ENCODE measurements at regions not wholly inside any gene's neighbourhood (a gene's known extent, or its start where the extent isn't known, plus 50 kb on each side); places are given as distances from the start of the nearest gene placed in this dataset.
"Not testable (repeated sequence)": the region's sequence is repeated elsewhere in the genome, so short reads cannot be mapped to it uniquely, and the experiment has no call there.

DNA sequence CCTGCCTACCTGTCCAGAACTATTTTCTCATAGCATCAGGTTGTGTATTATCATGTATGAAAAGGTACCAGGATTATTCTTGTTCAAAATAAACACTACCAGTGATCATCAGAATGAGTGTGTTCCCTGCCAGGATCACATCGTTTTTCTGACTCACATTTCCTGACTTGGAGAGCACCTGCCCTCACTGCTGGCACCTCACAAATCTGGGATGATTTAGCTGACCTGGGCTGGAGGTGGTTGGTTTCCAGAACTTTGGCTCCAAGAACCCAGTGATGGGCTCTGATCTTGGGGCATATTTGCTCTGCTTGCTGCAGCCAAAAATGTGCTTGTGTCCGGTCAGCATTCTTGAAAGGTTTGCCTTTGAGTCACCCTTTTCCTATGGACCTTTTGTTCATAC, 836.3 kb upstream of the ACVR2A start:
- Histone ChIP-seq H3K9ac (ENCODE audit: low read depth, low read length) (no peak overlapping the region), H3K4me1 (ENCODE audit: insufficient read depth, low read length) (no peaks in the 10 kb centered on the region), H3K9me3 (ENCODE audit: control insufficient read depth, insufficient read depth, low read length) (no peaks in the 10 kb centered on the region), H3K36me3 (ENCODE audit: insufficient read depth, low read length) (no peaks in the 10 kb centered on the region)

DNA sequence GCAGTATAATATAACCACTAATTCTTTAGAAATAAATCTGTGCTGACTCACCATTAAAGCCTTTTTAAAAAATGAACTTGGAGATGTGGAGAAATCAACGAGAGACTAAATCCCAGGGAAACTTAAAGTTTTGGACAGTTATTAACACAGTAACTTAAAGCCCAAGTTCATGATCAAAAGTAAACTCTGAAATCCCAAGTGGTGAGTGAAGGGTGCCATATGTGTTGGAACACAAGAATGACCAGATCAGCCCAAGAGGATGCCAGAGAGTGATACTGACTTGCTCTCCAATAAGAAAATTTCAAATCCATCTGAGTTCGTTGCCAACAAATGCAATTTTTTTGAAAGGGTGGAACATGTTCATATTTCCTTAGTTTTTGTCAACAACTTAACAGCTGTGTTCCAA, 838.1 kb upstream of the ACVR2A start:
- no peaks in the 10 kb centered on the region for H3K9me3 ChIP-seq (ENCODE audit: control insufficient read depth, insufficient read depth, low read length)
- H3K9ac ChIP-seq (ENCODE audit: low read depth, low read length) = no peak overlapping the region
- no peaks in the 10 kb centered on the region for H3K4me1 ChIP-seq (ENCODE audit: insufficient read depth, low read length)
- no peaks in the 10 kb centered on the region for H3K36me3 ChIP-seq (ENCODE audit: insufficient read depth, low read length)

DNA sequence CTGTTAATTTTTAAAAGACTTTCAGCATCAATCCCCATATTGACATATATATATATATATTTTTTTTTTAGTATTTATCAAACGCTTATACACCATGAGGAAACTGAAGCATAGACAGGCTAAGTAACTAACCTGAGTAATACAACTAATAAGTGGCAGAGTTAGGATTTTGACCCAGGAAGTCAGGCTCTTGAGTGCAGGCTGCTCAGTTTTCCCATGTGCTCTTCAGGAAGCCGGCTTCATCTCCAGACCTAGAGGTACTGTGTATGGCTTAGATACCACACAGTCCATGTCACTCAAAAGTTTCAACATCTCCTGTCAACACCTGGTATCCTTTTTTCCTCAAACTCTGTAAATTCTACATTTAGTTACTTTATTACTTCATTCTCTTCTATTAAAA, 841.7 kb upstream of the ACVR2A start:
- Histone ChIP-seq H3K36me3 (ENCODE audit: insufficient read depth, low read length) (no peaks in the 10 kb centered on the region), H3K4me1 (ENCODE audit: insufficient read depth, low read length) (no peaks in the 10 kb centered on the region), H3K9ac (ENCODE audit: low read depth, low read length) (no peak overlapping the region), H3K9me3 (ENCODE audit: control insufficient read depth, insufficient read depth, low read length) (no peaks in the 10 kb centered on the region)

GRCh38 chr2:147002256-147002655, 842.6 kb upstream of the ACVR2A start:
- Histone ChIP-seq H3K9me3 (ENCODE audit: control insufficient read depth, insufficient read depth, low read length) (no peaks in the 10 kb centered on the region), H3K9ac (ENCODE audit: low read depth, low read length) (no peak overlapping the region), H3K36me3 (ENCODE audit: insufficient read depth, low read length) (no peaks in the 10 kb centered on the region), H3K4me1 (ENCODE audit: insufficient read depth, low read length) (no peaks in the 10 kb centered on the region)

DNA sequence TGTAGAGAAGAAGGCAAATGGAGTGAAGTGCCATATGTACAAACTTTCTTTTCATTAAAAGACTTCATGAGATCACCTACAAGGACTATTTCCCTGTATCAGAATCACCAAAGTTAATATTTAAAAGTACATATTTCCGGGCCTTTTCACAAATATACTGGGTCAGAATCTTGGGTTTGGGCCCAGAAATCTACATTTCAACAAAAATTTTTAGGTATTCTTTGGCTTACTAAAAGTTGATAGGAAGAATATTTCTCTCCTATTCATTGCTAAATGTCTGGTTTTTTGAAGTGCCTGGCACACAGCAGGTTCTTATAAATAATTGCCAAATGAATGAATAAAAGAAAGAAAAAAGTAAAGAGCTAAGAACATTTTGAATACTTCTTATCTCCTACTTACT, 843.8 kb upstream of the ACVR2A start:
- H3K36me3 ChIP-seq (ENCODE audit: insufficient read depth, low read length) = no peaks in the 10 kb centered on the region
- H3K4me1 ChIP-seq (ENCODE audit: insufficient read depth, low read length) = no peaks in the 10 kb centered on the region
- H3K9me3 ChIP-seq (ENCODE audit: control insufficient read depth, insufficient read depth, low read length) = no peaks in the 10 kb centered on the region
- H3K9ac ChIP-seq (ENCODE audit: low read depth, low read length) = no peak overlapping the region

GRCh38 chr2:147000151-147000550, 844.7 kb upstream of the ACVR2A start:
- not testable (repeated sequence) for H3K9ac ChIP-seq (ENCODE audit: low read depth, low read length); H3K9me3 ChIP-seq (ENCODE audit: control insufficient read depth, insufficient read depth, low read length); H3K36me3 ChIP-seq (ENCODE audit: insufficient read depth, low read length); H3K4me1 ChIP-seq (ENCODE audit: insufficient read depth, low read length)

GRCh38 chr2:146997945-146998344, 846.9 kb upstream of the ACVR2A start:
- H3K36me3 ChIP-seq (ENCODE audit: insufficient read depth, low read length) = no peaks in the 10 kb centered on the region
- H3K9me3 ChIP-seq (ENCODE audit: control insufficient read depth, insufficient read depth, low read length) = no peaks in the 10 kb centered on the region
- no peak overlapping the region for H3K9ac ChIP-seq (ENCODE audit: low read depth, low read length)
- H3K4me1 ChIP-seq (ENCODE audit: insufficient read depth, low read length) = no peaks in the 10 kb centered on the region

GRCh38 chr2:146997488-146997887, 847.3 kb upstream of the ACVR2A start:
- Histone ChIP-seq H3K36me3 (ENCODE audit: insufficient read depth, low read length) (no peaks in the 10 kb centered on the region), H3K9ac (ENCODE audit: low read depth, low read length) (no peak overlapping the region), H3K9me3 (ENCODE audit: control insufficient read depth, insufficient read depth, low read length) (no peaks in the 10 kb centered on the region), H3K4me1 (ENCODE audit: insufficient read depth, low read length) (no peaks in the 10 kb centered on the region)

DNA sequence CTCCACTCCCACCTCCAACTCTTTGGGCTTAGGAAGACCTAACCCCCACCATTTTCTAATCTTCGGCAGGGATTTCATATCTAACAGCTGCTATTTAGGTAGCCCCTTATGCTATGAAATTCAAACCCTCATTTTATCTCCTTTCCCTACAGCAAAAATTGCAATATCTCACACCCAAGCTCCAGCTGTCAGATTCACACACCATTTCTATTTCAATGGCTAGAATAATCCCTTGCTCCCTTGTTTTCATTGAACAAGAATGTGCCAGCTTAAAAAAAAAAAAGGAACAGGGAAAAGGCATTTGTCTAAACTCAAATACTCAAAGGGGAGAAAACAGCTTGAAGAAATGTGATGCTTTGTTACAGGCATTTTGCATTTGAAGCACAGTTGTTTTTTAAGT, 850.6 kb upstream of the ACVR2A start:
- Histone ChIP-seq H3K4me1 (ENCODE audit: insufficient read depth, low read length) (no peaks in the 10 kb centered on the region; the same call in 1 of the 2 replicates), H3K36me3 (ENCODE audit: insufficient read depth, low read length) (no peaks in the 10 kb centered on the region), H3K9me3 (ENCODE audit: control insufficient read depth, insufficient read depth, low read length) (no peaks in the 10 kb centered on the region), H3K9ac (ENCODE audit: low read depth, low read length) (no peak overlapping the region)

DNA sequence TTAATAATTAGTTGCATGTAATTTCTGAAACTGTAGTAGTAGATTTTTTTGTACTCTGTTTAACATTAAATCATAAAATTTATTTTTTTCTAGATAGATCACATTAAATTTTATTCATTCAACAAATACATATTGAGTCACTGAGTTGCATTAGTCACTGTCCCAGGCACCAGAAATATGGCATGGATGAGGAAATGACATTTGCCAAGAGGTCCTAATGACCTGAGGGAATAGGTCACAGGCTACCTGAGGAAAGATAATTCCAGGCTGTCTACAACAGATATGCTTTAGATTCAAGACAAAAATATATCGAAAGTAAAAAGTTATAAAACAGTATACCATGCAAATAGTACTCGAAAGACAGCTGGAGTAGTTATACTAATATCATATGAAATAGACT, 852.4 kb upstream of the ACVR2A start:
- no peaks in the 10 kb centered on the region for H3K9me3 ChIP-seq (ENCODE audit: control insufficient read depth, insufficient read depth, low read length)
- H3K36me3 ChIP-seq (ENCODE audit: insufficient read depth, low read length) = no peaks in the 10 kb centered on the region
- no peak overlapping the region for H3K9ac ChIP-seq (ENCODE audit: low read depth, low read length)
- H3K4me1 ChIP-seq (ENCODE audit: insufficient read depth, low read length) = no peaks in the 10 kb centered on the region; the same call in 1 of the 2 replicates

- no peaks in the 10 kb centered on the region for H3K9me3 ChIP-seq (ENCODE audit: control insufficient read depth, insufficient read depth, low read length)
- H3K36me3 ChIP-seq (ENCODE audit: insufficient read depth, low read length) = no peaks in the 10 kb centered on the region
- no peaks in the 10 kb centered on the region; the same call in 1 of the 2 replicates for H3K4me1 ChIP-seq (ENCODE audit: insufficient read depth, low read length)
- no peak overlapping the region for H3K9ac ChIP-seq (ENCODE audit: low read depth, low read length)
These were observed 852.8 kb upstream of the ACVR2A start for GRCh38 chr2:146992057-146992456.

- no peaks in the 10 kb centered on the region for H3K9me3 ChIP-seq (ENCODE audit: control insufficient read depth, insufficient read depth, low read length)
- no peaks in the 10 kb centered on the region; the same call in 1 of the 2 replicates for H3K4me1 ChIP-seq (ENCODE audit: insufficient read depth, low read length)
- no peak overlapping the region for H3K9ac ChIP-seq (ENCODE audit: low read depth, low read length)
- H3K36me3 ChIP-seq (ENCODE audit: insufficient read depth, low read length) = no peaks in the 10 kb centered on the region
These were observed 854.3 kb upstream of the ACVR2A start for GRCh38 chr2:146990311-146991054.

GRCh38 chr2:146989741-146990140, 855.1 kb upstream of the ACVR2A start:
- H3K9ac ChIP-seq (ENCODE audit: low read depth, low read length) = no peak overlapping the region
- H3K36me3 ChIP-seq (ENCODE audit: insufficient read depth, low read length) = no peaks in the 10 kb centered on the region
- H3K9me3 ChIP-seq (ENCODE audit: control insufficient read depth, insufficient read depth, low read length) = no peaks in the 10 kb centered on the region
- H3K4me1 ChIP-seq (ENCODE audit: insufficient read depth, low read length) = no peaks in the 10 kb centered on the region; the same call in 1 of the 2 replicates

DNA sequence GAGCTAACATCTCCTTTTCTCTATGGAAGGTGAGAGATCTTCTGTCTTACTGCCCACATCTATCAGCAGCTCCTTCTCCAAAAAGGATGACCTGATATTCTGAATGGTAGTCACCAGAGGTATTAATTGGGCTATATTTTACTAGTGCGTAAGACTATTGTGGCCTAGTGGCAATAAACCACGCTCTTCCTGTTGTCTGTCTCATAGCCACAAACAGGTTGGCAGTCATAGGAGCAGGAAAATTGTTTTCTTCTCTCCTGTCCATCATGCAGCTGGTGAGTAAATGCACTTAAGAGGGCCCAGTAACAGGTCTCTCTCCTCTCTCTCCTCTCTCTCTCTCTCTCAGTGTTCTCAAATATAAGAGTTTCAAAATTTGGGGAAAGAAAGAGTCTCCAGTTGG, 856.8 kb upstream of the ACVR2A start:
- Histone ChIP-seq H3K9ac (ENCODE audit: low read depth, low read length) (no peak overlapping the region), H3K4me1 (ENCODE audit: insufficient read depth, low read length) (no peaks in the 10 kb centered on the region; the same call in 1 of the 2 replicates), H3K36me3 (ENCODE audit: insufficient read depth, low read length) (no peaks in the 10 kb centered on the region), H3K9me3 (ENCODE audit: control insufficient read depth, insufficient read depth, low read length) (no peaks in the 10 kb centered on the region)

GRCh38 chr2:146986161-146986560, 858.7 kb upstream of the ACVR2A start:
- H3K4me1 ChIP-seq (ENCODE audit: insufficient read depth, low read length) = no peaks in the 10 kb centered on the region; the same call in 1 of the 2 replicates
- H3K36me3 ChIP-seq (ENCODE audit: insufficient read depth, low read length) = no peaks in the 10 kb centered on the region
- no peak overlapping the region for H3K9ac ChIP-seq (ENCODE audit: low read depth, low read length)
- H3K9me3 ChIP-seq (ENCODE audit: control insufficient read depth, insufficient read depth, low read length) = no peaks in the 10 kb centered on the region
